H9 (cell line): ENCODE measurements at regions not wholly inside any gene's neighbourhood (a gene's known extent, or its start where the extent isn't known, plus 50 kb on each side); places are given as distances from the start of the nearest gene placed in this dataset.

Source experiments
- DNase-seq: peaks from one replicate; pipeline ENCODE4 v3.0.0-alpha.2; 2017
- H2AFZ ChIP-seq: one replicate; pipeline ENCODE4 v1.6.1; 2013; ENCODE audit warnings: mild to moderate bottlenecking, low read length, control low read depth, moderate library complexity
- H2AK5ac ChIP-seq: 2 replicates; pipeline ENCODE4 v1.6.1; 2013; ENCODE audit warnings: low read length, control low read depth, mixed read lengths; ENCODE audit not compliant: insufficient read length
- H2BK120ac ChIP-seq: one replicate; pipeline ENCODE4 v1.6.1; 2013; ENCODE audit warnings: low read depth, mild to moderate bottlenecking, low read length, control low read depth, inconsistent platforms; ENCODE audit not compliant: poor library complexity, severe bottlenecking
- H2BK12ac ChIP-seq: 2 replicates; pipeline ENCODE4 v1.6.1; 2013; ENCODE audit warnings: low read length, control low read depth, mixed read lengths, low read depth; ENCODE audit not compliant: insufficient read length
- H2BK15ac ChIP-seq: 2 replicates; pipeline ENCODE4 v1.6.1; 2013; ENCODE audit warnings: low read depth, low read length, control low read depth
- H2BK20ac ChIP-seq: one replicate; pipeline ENCODE4 v1.6.1; 2013; ENCODE audit warnings: low read depth, mild to moderate bottlenecking, low read length, control low read depth, inconsistent platforms; ENCODE audit not compliant: poor library complexity, severe bottlenecking
- H2BK5ac ChIP-seq: 2 replicates; pipeline ENCODE4 v1.6.1; 2013; ENCODE audit warnings: low read length, control low read depth, mixed read lengths; ENCODE audit not compliant: insufficient read length
- H3K14ac ChIP-seq: 2 replicates; pipeline ENCODE4 v1.6.1; 2013; ENCODE audit warnings: low read length, control low read depth; ENCODE audit not compliant: insufficient read depth
- H3K18ac ChIP-seq: 2 replicates; pipeline ENCODE4 v1.6.1; 2013; ENCODE audit warnings: low read depth, mild to moderate bottlenecking, mixed read lengths, low read length, control low read depth; ENCODE audit not compliant: insufficient read length
- H3K23ac ChIP-seq: 2 replicates; pipeline ENCODE4 v1.6.1; 2013; ENCODE audit warnings: low read length, control low read depth, mixed read lengths, low read depth; ENCODE audit not compliant: insufficient read length
- H3K23me2 ChIP-seq: 2 replicates; pipeline ENCODE4 v1.6.1; 2013; ENCODE audit warnings: low read depth, mild to moderate bottlenecking, mixed read lengths, low read length, control low read depth; ENCODE audit not compliant: insufficient read length, poor library complexity, severe bottlenecking
- H3K27ac ChIP-seq: 2 replicates; pipeline ENCODE4 v1.5.1; 2013; ENCODE audit warnings: low read length, control low read depth, mixed read lengths, low read depth; ENCODE audit not compliant: insufficient read length
- H3K27me3 ChIP-seq: 2 replicates; pipeline ENCODE4 v1.6.1; 2013; ENCODE audit warnings: low read length, control low read depth, inconsistent platforms; ENCODE audit not compliant: insufficient read depth
- H3K4ac ChIP-seq: 2 replicates; pipeline ENCODE4 v1.6.1; 2013; ENCODE audit warnings: low read depth, mild to moderate bottlenecking, control low read depth, inconsistent platforms, low read length, moderate library complexity
- H3K4me1 ChIP-seq: 2 replicates; pipeline ENCODE4 v1.6.1; 2013; ENCODE audit warnings: low read length, control low read depth, inconsistent platforms; ENCODE audit not compliant: insufficient read depth
- H3K4me2 ChIP-seq: 2 replicates; pipeline ENCODE4 v1.6.1; 2013; ENCODE audit warnings: low read length, control low read depth, mixed read lengths; ENCODE audit not compliant: insufficient read length, insufficient read depth
- H3K56ac ChIP-seq: 2 replicates; pipeline ENCODE4 v1.6.1; 2013; ENCODE audit warnings: low read depth, mild to moderate bottlenecking, mixed read lengths, low read length, control low read depth; ENCODE audit not compliant: insufficient read length
- H3K79me1 ChIP-seq: 2 replicates; pipeline ENCODE4 v1.6.1; 2013; ENCODE audit warnings: low read depth, mild to moderate bottlenecking, moderate library complexity, low read length, control low read depth, inconsistent platforms; ENCODE audit not compliant: insufficient read depth, poor library complexity, severe bottlenecking
- H3K79me2 ChIP-seq: 2 replicates; pipeline ENCODE4 v1.6.1; 2013; ENCODE audit warnings: low read length, control low read depth, inconsistent platforms; ENCODE audit not compliant: insufficient read depth
- H3K9ac ChIP-seq: 2 replicates; pipeline ENCODE4 v1.6.1; 2013; ENCODE audit warnings: low read length, control low read depth, mixed read lengths; ENCODE audit not compliant: insufficient read length; ENCODE audit errors: extremely low read depth
- H3K9me3 ChIP-seq: one replicate; pipeline ENCODE4 v1.6.1; 2013; ENCODE audit warnings: low read depth, low read length, inconsistent platforms; ENCODE audit not compliant: control insufficient read depth
- H3T11ph ChIP-seq: one replicate; pipeline ENCODE4 v1.6.1; 2013; ENCODE audit warnings: mild to moderate bottlenecking, low read length, control low read depth, inconsistent platforms
- H4K20me1 ChIP-seq: one replicate; pipeline ENCODE4 v1.6.1; 2013; ENCODE audit not compliant: control insufficient read depth, insufficient read length, insufficient read depth
- H4K5ac ChIP-seq: 2 replicates; pipeline ENCODE4 v1.6.1; 2013; ENCODE audit warnings: low read depth, mild to moderate bottlenecking, mixed read lengths, low read length, control low read depth; ENCODE audit not compliant: insufficient read length
- H4K8ac ChIP-seq: replicated peaks from 2 replicates; pipeline ENCODE4 v1.6.1; 2013; ENCODE audit warnings: low read length, control low read depth, mixed read lengths, low read depth; ENCODE audit not compliant: insufficient read length
- H4K91ac ChIP-seq: 2 replicates; pipeline ENCODE4 v1.6.1; 2013; ENCODE audit warnings: low read depth, mild to moderate bottlenecking, moderate library complexity, mixed read lengths, low read length, control low read depth; ENCODE audit not compliant: insufficient read length
- H3K27ac Mint-ChIP-seq, 3 experiments: 2 replicates in 2 of 3; 3 replicates in 1 of 3; pipeline ENCODE4 v1.8.0; 2020 to 2021; ENCODE audit warnings: mixed read lengths in 3 of 3, mild to moderate bottlenecking in 1 of 3, moderate library complexity in 1 of 3
- H3K27me3 Mint-ChIP-seq: 2 replicates; pipeline ENCODE4 v1.8.0; 2021; ENCODE audit warnings: low read depth, mild to moderate bottlenecking, moderate library complexity, mixed read lengths
- H3K36me3 Mint-ChIP-seq, 3 experiments: 2 replicates in 2 of 3; 3 replicates in 1 of 3; pipeline ENCODE4 v1.8.0; 2020 to 2021; ENCODE audit warnings: low read depth in 3 of 3, mixed read lengths in 3 of 3; ENCODE audit not compliant: insufficient read depth in 1 of 3
- H3K4me1 Mint-ChIP-seq, 2 experiments: 2 replicates each; pipeline ENCODE4 v1.8.0; 2020; ENCODE audit warnings: mixed read lengths in 2 of 2
- H3K4me3 Mint-ChIP-seq, 2 experiments: 2 replicates in 1 of 2; 3 replicates in 1 of 2; pipeline ENCODE4 v1.8.0; 2020 to 2021; ENCODE audit warnings: mild to moderate bottlenecking in 2 of 2, mixed read lengths in 2 of 2, moderate library complexity in 1 of 2
- H3K9me3 Mint-ChIP-seq, 2 experiments: 2 replicates in 1 of 2; 3 replicates in 1 of 2; pipeline ENCODE4 v1.8.0; 2020; ENCODE audit warnings: mild to moderate bottlenecking in 2 of 2, mixed read lengths in 2 of 2, moderate library complexity in 1 of 2
- CTCF ChIP-seq: fragments of 200-600 bp; sonication (generic); conservative IDR thresholded peaks from 3 replicates; pipeline ENCODE4 v1.8.0; 2021; ENCODE audit warnings: antibody characterized with exemption, mild to moderate bottlenecking
- WGBS: extraction: QIAGEN DNeasy Blood & Tissue Kit; methylation state at CpG from one replicate; pipeline ENCODE4 v1.1.7; 2013; ENCODE audit warnings: missing lambda C conversion rate, low lambda C conversion rate, mixed read lengths; ENCODE audit not compliant: insufficient read length; ENCODE audit errors: extremely low coverage; 5-methylcytosine and 5-hydroxymethylcytosine counted together

DNA sequence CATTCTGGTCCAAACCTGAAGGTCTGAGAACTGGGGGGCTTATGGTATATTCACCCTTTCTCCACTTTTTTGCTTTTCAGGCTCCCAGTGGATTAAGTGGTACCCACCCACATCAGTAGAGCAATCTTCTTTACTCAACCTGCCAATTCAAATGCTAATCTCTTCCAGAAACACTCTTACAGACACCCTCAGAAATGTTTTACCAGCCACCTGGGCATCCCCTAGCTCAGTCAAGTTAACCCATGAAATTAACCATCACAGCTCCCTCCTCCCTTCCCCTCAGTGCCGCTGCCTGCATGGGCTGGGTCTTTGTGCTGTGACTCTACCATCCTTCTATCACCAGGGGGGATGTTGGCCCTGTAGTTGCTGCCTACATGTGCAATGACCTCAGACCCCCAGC lies 398.7 kb downstream of the BUD13 start:
- H3K9me3 ChIP-seq = no peaks in the 10 kb centered on the region
- DNase-seq = no peak
- H3K56ac ChIP-seq = no peak overlapping the region
- H4K91ac ChIP-seq = no peak overlapping the region
- H3K4me1 ChIP-seq = peaks cover 3% of the 10 kb centered on the region; the same call in 1 of the 2 replicates
- H2BK5ac ChIP-seq = no peak overlapping the region
- H3K23ac ChIP-seq = no peak overlapping the region
- H3K27me3 ChIP-seq = no peaks in the 10 kb centered on the region
- H3K4me2 ChIP-seq = no peak overlapping the region
- H3T11ph ChIP-seq = no peak overlapping the region
- H3K9ac ChIP-seq = no peak overlapping the region
- TF ChIP-seq CTCF = no peak
- H3K79me2 ChIP-seq = no peaks in the 10 kb centered on the region
- H4K8ac ChIP-seq = no peak overlapping the region
- no peak overlapping the region for H3K14ac ChIP-seq
- no peak overlapping the region for H2AK5ac ChIP-seq
- no CpG with 5 or more reads among the region's 1 CpG for WGBS
- Mint-ChIP-seq H3K27ac (no peak overlapping the region), H3K9me3 (peaks cover 3 to 9% of the 10 kb centered on the region in 2 experiments), H3K27me3 (no peaks in the 10 kb centered on the region; the same call in 1 of the 2 replicates), H3K36me3 (peaks cover 2 to 8% (median 2%) of the 10 kb centered on the region in 3 experiments; a peak in 3 of 7 replicates), H3K4me1 (peaks cover 13 to 28% of the 10 kb centered on the region in 2 experiments), H3K4me3 (no peak overlapping the region)
- H4K5ac ChIP-seq = no peak overlapping the region
- H2BK15ac ChIP-seq = no peak overlapping the region
- no peak overlapping the region for H3K18ac ChIP-seq
- H3K27ac ChIP-seq = no peak overlapping the region
- no peak overlapping the region for H2BK12ac ChIP-seq
- H3K79me1 ChIP-seq = no peaks in the 10 kb centered on the region
- H3K23me2 ChIP-seq = no peaks in the 10 kb centered on the region
- H3K4ac ChIP-seq = no peak overlapping the region
- H2AFZ ChIP-seq = no peak overlapping the region
- H4K20me1 ChIP-seq = no peaks in the 10 kb centered on the region
- no peak overlapping the region for H2BK20ac ChIP-seq
- H2BK120ac ChIP-seq = no peak overlapping the region
